Suprapubic skin (tissue), 3 donors: ENCODE measurements at regions not wholly inside any gene's neighbourhood (a gene's known extent, or its start where the extent isn't known, plus 50 kb on each side); places are given as distances from the start of the nearest gene placed in this dataset.

Experiments
- POLR2A ChIP-seq, 2 donors: fragments of 450-650 bp; IDR thresholded peaks; one replicate each; pipeline ENCODE4 v1.6.1; 2017; ENCODE audit warnings: antibody characterized with exemption in 2 of 2, mild to moderate bottlenecking in 2 of 2, moderate library complexity in 2 of 2
- TF ChIP-seq, protein P1 (sequence below), 2 donors: fragments of 200-600 bp in 1 of 2; fragments of 450-650 bp in 1 of 2; sonication (generic) in 1 of 2; IDR thresholded peaks; one replicate each; pipeline ENCODE4 v1.5.1; 2016 to 2019; ENCODE audit warnings: antibody characterized with exemption in 2 of 2, mild to moderate bottlenecking in 1 of 2, moderate library complexity in 1 of 2

DNA sequence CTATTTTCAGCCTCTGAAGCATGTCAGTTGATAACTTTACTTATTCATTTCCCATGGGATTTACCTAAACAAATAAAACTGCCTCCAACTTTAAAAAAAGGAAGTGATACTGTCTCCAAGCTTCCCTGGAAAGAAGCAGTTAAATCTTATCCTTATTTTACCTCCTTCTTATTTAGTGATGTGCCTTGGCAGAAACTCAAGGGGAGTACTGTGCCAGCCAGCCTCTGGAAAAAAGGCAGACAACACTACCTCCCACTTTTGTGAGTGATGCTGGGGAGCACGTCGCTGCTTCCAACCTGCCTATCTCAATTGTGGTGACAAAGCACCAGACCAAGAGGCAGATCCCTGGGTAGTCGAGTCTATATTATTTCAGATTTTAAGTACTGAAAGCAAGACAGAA, 765.6 kb downstream of the DIAPH3 start:
- TF ChIP-seq, protein P1, sequence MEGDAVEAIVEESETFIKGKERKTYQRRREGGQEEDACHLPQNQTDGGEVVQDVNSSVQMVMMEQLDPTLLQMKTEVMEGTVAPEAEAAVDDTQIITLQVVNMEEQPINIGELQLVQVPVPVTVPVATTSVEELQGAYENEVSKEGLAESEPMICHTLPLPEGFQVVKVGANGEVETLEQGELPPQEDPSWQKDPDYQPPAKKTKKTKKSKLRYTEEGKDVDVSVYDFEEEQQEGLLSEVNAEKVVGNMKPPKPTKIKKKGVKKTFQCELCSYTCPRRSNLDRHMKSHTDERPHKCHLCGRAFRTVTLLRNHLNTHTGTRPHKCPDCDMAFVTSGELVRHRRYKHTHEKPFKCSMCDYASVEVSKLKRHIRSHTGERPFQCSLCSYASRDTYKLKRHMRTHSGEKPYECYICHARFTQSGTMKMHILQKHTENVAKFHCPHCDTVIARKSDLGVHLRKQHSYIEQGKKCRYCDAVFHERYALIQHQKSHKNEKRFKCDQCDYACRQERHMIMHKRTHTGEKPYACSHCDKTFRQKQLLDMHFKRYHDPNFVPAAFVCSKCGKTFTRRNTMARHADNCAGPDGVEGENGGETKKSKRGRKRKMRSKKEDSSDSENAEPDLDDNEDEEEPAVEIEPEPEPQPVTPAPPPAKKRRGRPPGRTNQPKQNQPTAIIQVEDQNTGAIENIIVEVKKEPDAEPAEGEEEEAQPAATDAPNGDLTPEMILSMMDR (IDR thresholded peaks at IDR 0.05): no peak
- no peak for TF ChIP-seq POLR2A (IDR thresholded peaks at IDR 0.05)
